ENCODE measurements at regions not wholly inside any gene's neighbourhood (a gene's known extent, or its start where the extent isn't known, plus 50 kb on each side); places are given as distances from the start of the nearest gene placed in this dataset.
A peak's percentile ranks its signal among the peaks of the same experiment; 100 is the strongest.
"Not testable (repeated sequence)": the region's sequence is repeated elsewhere in the genome, so short reads cannot be mapped to it uniquely, and the experiment has no call there.

DNA sequence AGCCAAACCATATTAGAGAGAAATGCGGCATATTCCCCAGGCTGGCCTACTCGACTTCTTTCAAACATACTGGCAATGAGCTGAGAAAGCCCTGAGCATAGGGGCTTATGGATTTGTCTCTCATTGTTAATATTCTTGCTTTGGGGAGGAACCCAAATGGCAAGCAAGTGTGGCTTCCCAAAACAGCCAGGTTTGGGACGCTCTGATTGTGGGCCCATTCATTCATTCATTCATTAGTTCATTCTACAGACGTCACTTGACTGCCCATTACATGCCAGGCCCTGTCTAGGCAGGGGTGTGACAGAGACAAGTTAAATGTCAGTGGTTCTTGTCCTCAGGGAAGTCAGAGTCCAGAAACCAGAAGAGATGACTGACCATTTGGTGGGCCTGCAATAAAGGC, 77.4 kb upstream of the THBS1 start:
- DNase-seq (ENCODE audit: low spot score) = no peak

DNA sequence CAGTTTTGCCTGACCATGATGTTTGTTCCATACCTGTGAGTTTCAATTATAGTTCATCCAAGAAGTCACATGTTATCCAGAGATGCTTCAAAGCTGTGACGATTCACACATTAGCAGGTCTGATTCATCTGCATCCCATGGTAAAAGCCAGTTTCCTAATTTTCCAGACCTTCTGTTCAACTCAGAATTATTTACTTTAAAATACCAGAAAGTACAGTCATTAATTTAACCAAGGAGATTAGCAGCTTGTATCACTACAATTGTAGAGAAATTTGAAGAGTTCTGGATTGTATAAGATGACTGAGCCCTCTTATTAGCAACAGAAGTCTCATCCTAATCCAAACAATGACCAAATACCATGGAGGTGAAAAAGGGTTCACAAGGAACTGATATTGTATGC, 76.1 kb upstream of the THBS1 start:
- DNase-seq (ENCODE audit: low spot score) = no peak

DNA sequence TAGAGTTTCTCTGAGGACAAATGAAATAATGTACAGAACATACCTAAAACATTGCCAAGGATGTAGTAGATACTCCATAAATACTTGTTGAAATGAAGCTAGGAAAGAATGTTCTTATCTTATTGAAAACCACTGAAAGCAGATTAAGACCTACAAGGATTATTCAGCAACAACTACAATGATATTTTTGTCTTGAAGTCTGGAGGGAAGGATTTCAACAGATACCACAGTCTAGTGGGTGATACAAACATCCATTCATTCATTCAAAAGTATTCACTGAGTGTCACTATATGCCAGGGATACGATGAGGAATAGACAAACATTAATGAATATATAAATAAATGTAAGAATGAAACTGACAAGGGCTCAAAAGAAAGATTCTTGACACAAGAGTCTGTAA, 74.7 kb upstream of the THBS1 start:
- DNase-seq (ENCODE audit: low spot score) = no peak

DNA sequence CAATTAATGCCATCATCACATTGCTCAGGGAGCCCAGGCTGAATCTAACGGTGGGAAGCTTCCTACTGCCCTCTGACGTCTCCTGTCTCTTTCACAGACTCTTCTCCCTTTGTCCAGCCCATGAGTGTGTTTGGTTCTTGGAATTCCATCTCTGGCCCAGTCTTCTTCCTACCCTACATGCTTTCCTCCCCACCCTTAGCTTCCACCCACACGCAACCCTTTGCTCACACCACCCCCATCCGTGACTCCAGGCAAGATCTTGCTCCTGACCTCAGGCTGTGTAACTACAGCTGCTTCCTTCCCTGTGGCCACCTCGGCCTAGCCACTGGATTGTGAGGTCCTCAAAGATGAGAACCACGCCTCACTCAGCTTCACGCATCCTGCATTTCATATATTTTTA, 72.3 kb upstream of the THBS1 start:
- DNase-seq (ENCODE audit: low spot score) = no peak

DNA sequence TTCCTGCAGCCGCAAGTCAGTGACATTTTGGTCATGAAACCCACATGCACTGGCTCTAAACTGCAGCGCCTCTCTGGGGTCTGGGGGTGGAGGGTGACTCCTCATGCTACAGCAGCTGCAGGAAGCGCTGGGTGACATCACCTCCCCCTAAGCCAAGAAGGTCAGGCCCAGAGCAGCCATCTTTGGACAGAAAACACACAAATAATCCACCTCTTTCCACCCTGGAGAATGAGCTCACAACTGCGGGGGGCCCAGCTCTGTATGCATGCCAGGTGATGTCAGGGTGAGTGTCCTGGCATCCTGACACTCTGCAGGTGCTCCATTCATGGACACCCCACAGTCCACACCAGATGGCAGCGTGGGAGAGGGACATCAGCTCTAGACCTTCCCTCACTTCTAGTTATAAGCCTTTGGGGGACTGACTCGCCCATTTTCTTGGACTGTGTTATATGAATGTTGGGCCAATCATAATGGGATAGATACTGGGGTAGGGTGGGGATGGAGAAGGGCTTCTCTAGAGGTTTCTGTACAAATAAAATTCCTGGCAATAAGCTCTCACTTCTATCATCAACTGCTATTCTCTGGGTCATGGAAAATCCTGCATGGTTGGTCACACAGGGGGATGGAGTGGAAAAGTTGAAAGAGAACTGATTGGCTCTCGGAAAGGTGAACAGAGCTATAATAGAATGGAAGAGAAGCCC, 70.7 kb upstream of the THBS1 start:
- no peak for DNase-seq (ENCODE audit: low spot score)

DNA sequence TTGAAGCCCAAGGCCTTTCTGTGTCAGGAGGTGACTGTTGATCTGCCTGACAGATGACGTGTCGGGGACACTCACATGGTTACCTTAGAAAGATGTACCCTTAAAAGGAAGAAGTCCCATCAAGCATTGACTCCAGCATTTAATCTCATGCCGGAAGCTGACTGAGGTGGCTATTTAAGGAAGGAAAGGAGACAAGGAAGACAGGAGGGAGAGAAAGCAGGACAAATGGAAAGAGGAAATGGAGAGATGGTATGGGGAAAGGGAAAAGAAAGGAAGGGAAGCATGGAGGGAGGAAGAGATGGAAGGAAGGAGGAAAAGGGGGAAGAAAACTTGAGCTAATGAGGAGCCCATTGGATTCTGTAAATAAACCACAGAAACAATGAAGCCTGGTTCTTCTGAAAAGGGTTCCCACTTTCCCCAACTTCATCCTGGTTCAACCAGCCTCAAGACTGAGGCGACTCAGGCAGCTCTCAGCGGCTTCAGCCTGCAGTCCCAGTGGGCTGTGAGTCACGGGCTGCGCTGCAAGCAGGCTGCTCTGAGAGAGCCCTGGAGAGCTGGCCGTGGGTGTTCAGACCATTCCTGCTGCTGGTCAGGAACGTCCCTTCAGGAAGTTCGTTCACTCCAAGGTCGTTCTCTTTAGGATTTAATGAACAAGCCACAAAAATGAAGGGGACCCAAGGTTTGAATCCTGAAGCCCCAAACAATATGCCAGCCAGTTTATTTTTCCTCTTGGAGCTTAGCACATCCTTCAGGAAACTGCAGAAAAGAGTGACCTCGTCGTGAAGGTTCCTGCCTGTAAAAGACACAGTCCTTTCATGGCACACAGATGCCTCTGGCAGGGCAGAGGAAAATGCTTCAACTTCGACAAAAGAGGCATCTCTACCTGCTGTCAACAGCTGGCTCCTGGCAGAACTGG, 69.6 kb upstream of the THBS1 start:
- DNase-seq (ENCODE audit: low spot score) = no peak

DNA sequence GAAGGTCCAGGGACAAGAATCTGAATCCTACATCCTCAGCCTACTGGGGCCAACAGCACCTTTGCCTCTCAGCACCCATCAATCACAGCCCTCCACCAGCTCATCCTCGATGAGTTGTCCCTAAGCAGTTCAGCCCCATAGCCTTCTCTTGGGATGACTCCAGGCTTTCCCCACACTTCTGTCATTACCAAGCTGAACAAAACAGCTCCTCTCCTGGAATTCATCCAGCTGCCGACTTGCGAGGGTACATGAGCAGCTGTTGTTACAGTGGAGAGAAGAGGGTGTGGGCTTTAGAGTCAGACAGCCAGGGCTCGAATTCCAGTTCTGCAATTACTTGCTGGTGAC, 69.0 kb upstream of the THBS1 start:
- DNase-seq (ENCODE audit: low spot score) = no peak

DNA sequence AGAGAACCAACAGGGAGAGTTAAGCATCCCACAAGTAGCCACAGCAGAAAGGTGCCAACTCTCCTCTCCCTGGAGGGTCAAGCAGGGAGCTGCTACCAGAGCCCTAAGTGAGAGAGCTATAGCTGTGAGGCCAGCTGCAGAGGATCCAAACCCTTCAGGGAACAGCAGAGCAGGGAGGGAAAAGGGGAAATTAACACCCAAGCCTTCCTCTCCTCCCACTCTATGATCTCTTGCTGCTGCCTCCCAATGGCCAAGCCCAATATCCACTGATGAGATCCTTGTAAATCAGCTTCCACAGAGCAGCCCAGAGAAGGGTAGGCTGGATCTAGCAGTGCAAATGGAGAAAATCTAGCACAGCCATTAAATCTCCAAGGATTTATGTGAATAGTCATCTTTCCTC, 68.2 kb upstream of the THBS1 start:
- DNase-seq (ENCODE audit: low spot score) = no peak

DNA sequence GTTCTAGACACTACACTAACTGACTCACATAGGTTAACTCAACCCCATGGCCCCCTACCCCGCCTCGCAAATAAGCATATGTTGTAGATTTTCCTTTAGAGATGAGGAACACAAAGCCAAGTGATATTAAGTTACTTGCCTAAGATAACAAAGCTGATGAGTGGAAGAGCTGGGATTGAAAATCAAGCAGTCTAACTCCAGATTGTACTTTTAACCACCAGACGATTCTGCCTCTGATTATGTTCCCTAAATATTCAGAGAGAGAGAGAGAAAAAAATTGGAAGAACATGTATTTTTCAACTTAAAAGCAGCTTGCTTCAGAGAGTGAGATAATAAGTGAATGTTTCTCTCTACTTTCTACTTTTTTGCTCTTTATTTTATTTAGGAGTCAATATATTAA, 66.9 kb upstream of the THBS1 start:
- no peak for DNase-seq (ENCODE audit: low spot score)

DNA sequence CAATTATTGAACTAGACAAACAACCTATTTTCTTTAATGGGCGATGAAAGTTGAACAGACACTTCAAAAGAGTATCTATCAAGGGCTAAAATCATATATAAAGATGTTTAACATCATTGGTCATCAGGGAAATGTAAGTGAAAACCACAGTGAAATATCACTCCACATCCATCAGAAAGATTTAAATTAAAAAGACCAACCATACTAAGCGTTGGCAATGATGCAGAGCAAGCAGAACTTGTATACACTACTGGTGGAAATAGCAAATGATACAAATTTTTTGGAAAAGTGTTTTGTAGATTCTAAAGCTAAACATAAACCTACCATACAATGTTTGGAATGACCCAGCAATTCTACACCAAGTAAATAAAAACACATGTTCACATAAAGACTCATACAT, 65.9 kb upstream of the THBS1 start:
- no peak for DNase-seq (ENCODE audit: low spot score)

DNA sequence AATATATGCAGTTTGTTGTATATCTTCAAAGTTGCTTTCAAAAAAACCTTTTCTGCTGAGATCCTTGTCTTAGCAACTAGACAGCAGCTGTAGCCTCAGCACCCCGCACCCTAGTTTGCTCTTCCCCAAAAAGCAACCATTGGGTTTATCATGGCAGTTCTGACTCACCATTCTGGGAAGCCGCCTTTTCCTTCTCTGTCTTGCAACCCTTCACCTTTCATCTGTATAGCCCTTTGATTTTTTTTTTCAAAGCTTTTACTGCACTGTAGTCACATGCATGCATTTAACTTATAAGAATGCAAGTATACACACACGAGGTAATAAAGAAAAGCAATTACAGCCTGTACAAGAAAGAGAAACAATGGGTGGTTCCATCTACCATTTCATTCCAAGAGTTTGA, 65.1 kb upstream of the THBS1 start:
- DNase-seq (ENCODE audit: low spot score) = no peak

DNA sequence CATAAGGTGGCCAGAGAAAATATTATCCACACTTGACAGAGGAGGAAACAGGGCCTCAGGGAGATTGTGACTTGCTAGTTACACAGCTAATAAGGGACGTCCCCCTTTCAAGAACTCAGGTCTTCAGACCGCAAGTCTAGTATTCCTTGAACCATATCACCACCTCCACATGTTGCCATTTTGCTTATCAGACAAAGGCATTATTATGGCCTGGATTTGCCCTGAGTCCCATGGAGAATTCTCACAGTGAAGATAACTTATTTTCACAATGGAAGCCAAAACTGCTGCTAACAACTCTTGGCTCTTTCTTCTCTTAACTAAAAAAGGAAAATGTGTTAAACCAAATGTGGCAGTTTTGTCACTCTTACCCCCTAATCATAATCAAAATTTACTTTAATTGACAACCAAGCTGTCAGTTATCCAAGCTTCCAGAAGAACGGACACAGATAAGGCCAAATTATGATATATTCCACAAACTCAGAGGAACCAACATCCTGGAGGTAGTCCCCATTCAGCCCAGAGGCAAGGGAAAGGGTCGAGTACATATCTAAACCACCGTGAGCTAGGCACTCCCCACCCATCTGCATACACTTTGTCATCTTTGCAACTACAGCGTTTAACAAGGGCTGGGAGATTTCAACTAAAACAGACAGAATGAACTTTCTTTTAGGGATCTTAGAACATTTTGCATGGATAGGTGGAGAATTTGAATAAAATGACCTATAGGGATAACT, 63.6 kb upstream of the THBS1 start:
- DNase-seq (ENCODE audit: low spot score) = no peak

DNA sequence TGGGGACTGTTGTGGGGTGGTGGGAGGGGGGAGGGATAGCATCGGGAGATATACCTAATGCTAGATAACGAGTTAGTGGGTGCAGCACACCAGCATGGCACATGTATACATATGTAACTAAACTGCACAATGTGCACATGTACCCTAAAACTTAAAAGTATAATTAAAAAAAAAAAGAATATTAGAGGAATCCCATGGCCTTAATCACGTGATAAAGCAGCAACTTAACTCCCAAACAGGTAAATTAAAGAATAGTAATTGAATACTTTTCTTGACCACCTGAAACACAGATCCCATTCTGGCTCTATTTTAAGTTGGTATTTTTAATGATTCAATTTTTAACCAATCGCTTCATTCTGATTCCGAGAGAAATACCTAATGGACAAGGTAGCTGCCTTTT, 56.9 kb upstream of the THBS1 start:
- DNase-seq (ENCODE audit: low spot score) = not testable (repeated sequence)

DNA sequence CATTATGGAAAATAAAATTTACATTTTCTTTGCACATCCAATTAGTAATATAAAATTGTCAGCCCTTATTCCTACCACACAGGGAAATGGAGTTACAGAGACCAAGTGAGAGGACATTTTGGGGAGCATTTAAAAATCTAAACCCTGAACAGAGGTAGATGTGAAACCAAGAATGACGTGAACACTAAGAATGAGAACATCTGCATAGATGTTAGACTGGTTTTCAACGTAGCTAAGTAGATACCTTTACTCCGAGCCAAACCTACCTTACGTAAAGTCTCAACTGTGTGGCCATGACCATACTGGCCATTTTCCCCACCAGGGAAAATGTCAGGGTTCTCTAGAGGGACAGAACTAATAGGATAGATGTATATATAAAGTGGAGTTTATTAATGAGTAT, 51.4 kb upstream of the THBS1 start:
- DNase-seq (ENCODE audit: low spot score) = no peak

DNA sequence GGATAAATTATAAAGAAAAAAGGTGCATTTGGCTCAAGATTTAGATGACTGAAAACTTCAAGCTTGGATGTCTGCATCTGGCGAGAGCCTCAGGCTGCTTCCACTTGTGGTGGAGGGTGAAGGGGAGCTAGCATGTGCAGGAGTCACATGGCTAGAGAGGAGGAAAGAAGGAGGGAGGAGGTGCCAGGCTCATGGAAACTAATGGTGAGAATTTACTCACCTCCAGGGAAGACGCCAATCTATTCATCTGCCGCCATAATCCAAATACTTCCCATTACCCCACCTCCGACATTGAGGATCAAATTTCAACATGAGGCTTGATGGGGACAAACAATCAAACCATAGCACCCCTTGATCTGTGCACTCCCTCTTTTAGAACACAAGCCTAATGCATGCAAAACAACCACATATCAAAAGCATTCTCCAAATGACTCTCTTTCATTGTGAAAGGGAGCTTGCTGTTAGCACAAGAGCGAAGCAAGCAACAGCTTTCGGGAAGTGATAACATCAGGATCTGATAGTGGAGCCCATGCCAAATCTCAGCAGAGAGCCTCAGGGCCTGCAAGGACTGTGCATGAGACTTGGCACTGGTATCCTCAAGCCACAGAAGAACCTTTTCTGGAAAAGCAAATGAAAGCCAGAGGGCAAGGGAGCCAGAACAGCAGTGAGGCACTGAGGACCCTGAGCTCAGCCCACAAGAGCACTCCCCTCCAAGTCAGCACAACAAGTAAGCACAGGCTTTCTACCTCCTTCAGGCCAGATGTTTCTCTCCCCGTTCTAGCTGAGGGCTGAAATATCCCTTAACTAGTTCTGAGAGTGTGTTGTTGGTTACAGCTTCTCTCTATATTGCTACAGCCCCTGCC, 50.2 kb upstream of the THBS1 start:
- peak; percentile 15 for DNase-seq (ENCODE audit: low spot score)

Measured in activated CD4-positive, alpha-beta T cell treated with anti-CD3 and anti-CD28 coated beads, Interleukin-2, Interleukin-4, amounts not matched to agents 100 ng/mL and 50 ng/mL, durations not matched to agents 16 hours and 8 hours (primary cell).